Endothelial cell of umbilical vein (primary cell): ENCODE measurements at regions not wholly inside any gene's neighbourhood (a gene's known extent, or its start where the extent isn't known, plus 50 kb on each side); places are given as distances from the start of the nearest gene placed in this dataset.

Experiments
- BruUV-seq: library from RNA; stranded (reverse); fragments of 400-500 nt; replicated peaks from 2 replicates; lab custom pipeline; 2021; lab: Mats Ljungman, UMichigan
- CTCF ChIA-PET: fragments of 300-600, 350-600 bp; sonication (Branson Sonifier 250); formaldehyde crosslinking; loops from one replicate; lab custom pipeline; 2021; ENCODE audit warnings: antibody characterized with exemption, inconsistent platforms; lab: Charles Lee
- POLR2A ChIA-PET: fragments of 300-600, 350-600 bp; sonication (Branson Sonifier 250); formaldehyde crosslinking; loops from one replicate; lab custom pipeline; 2021; ENCODE audit warnings: antibody characterized with exemption, inconsistent platforms; lab: Charles Lee
- DNase-seq: peaks from one replicate; pipeline ENCODE4 v3.0.0-alpha.2; 2011; ENCODE audit warnings: low read depth, low spot score
- FAIRE-seq: peaks from 2 replicates; lab custom pipeline; 2011; peaks lifted over from hg19 to GRCh38; lab: Jason Lieb, UNC
- H2AFZ ChIP-seq: 2 replicates; pipeline ENCODE4 v1.6.0; 2012; ENCODE audit warnings: low read depth, low read length, control low read depth, inconsistent platforms
- H3K27ac ChIP-seq: 2 replicates; pipeline ENCODE4 v1.5.1; 2011; ENCODE audit warnings: low read depth, mild to moderate bottlenecking, control low read depth, low read length, moderate library complexity; ENCODE audit not compliant: insufficient read depth
- H3K27me3 ChIP-seq, 2 experiments: 2 replicates each; pipeline versions ENCODE4 v1.6.0 to v1.6.1; 2011; ENCODE audit warnings: low read length in 2 of 2, mixed read lengths in 1 of 2; ENCODE audit not compliant: control insufficient read depth in 2 of 2, insufficient read depth in 2 of 2
- H3K36me3 ChIP-seq, 2 experiments: 2 replicates in 1 of 2; 3 replicates in 1 of 2; pipeline ENCODE4 v1.5.1; 2011; ENCODE audit warnings: low read length in 2 of 2, mild to moderate bottlenecking in 1 of 2, moderate library complexity in 1 of 2; ENCODE audit not compliant: control insufficient read depth in 2 of 2, insufficient read depth in 2 of 2; ENCODE audit errors: extremely low read depth in 1 of 2
- H3K4me1 ChIP-seq: 3 replicates; pipeline ENCODE4 v1.5.1; 2011; ENCODE audit warnings: mild to moderate bottlenecking, low read length; ENCODE audit not compliant: control insufficient read depth, insufficient read depth; ENCODE audit errors: extremely low read depth
- H3K4me2 ChIP-seq: 2 replicates; pipeline ENCODE4 v1.6.1; 2011; ENCODE audit warnings: low read length, control low read depth, mixed read lengths; ENCODE audit not compliant: insufficient read depth
- H3K4me3 ChIP-seq, 3 experiments: fragments of 200-600 bp in 1 of 3; sonication (generic), shearing (Covaris generic) in 1 of 3; replicated peaks in 1 of 3; 2 replicates each; pipeline ENCODE4 v1.5.1; 2011 to 2016; ENCODE audit warnings: control low read depth in 3 of 3, low read length in 3 of 3, mild to moderate bottlenecking in 2 of 3, inconsistent platforms in 1 of 3, low read depth in 1 of 3, moderate library complexity in 1 of 3; ENCODE audit not compliant: insufficient read depth in 1 of 3
- H3K79me2 ChIP-seq: 2 replicates; pipeline ENCODE4 v1.6.0; 2012; ENCODE audit warnings: low read length, inconsistent platforms; ENCODE audit not compliant: control insufficient read depth, insufficient read depth
- H3K9ac ChIP-seq: replicated peaks from 2 replicates; pipeline ENCODE3; 2011; ENCODE audit warnings: low read length, control low read depth; ENCODE audit not compliant: insufficient read depth; ENCODE audit errors: extremely low read depth
- H3K9me1 ChIP-seq: replicated peaks from 3 replicates; pipeline ENCODE4 v1.6.0; 2011; ENCODE audit warnings: mild to moderate bottlenecking, low read length; ENCODE audit not compliant: control insufficient read depth, insufficient read depth; ENCODE audit errors: extremely low read depth
- H3K9me3 ChIP-seq: replicated peaks from 2 replicates; pipeline ENCODE4 v1.5.1; 2012; ENCODE audit warnings: low read length, inconsistent platforms; ENCODE audit not compliant: control insufficient read depth, insufficient read depth
- H4K20me1 ChIP-seq: replicated peaks from 2 replicates; pipeline ENCODE3; 2011; ENCODE audit warnings: mild to moderate bottlenecking, low read length; ENCODE audit not compliant: control insufficient read depth, insufficient read depth; ENCODE audit errors: extremely low read depth
- EZH2 ChIP-seq: IDR thresholded peaks from 2 replicates; pipeline ENCODE4 v1.6.1; 2012; ENCODE audit warnings: borderline replicate concordance, low read depth, mild to moderate bottlenecking, moderate library complexity, low read length, inconsistent platforms; ENCODE audit not compliant: severe bottlenecking
- FOS ChIP-seq: IDR thresholded peaks from 2 replicates; pipeline ENCODE4 v1.6.1; 2011; ENCODE audit warnings: mild to moderate bottlenecking, low read length, moderate library complexity, borderline replicate concordance; ENCODE audit not compliant: insufficient read depth
- GATA2 ChIP-seq: IDR thresholded peaks from 2 replicates; pipeline ENCODE4 v1.7.0; 2011; ENCODE audit warnings: low read depth, mild to moderate bottlenecking, moderate library complexity, mixed read lengths, low read length; ENCODE audit not compliant: insufficient read length, insufficient read depth
- JUN ChIP-seq: IDR thresholded peaks from 2 replicates; pipeline ENCODE4 v1.6.1; 2011; ENCODE audit warnings: borderline replicate concordance, low read depth; ENCODE audit not compliant: insufficient read length, insufficient read depth
- MYC ChIP-seq: IDR thresholded peaks from one replicate; pipeline ENCODE4 v1.6.1; 2011; ENCODE audit warnings: mild to moderate bottlenecking, low read depth, low read length
- POLR2A ChIP-seq: IDR thresholded peaks from 2 replicates; pipeline ENCODE4 v1.6.1; 2012; ENCODE audit warnings: low read depth, mild to moderate bottlenecking, control low read depth, low read length
- POLR2AphosphoS5 ChIP-seq: IDR thresholded peaks from 2 replicates; pipeline ENCODE4 v1.6.1; 2012; ENCODE audit warnings: low read depth, mild to moderate bottlenecking, control low read depth, low read length, moderate library complexity; ENCODE audit not compliant: insufficient read depth
- dilution Hi-C: fragments of 300-500 bp; cut with MboI; formaldehyde crosslinking; loops from one replicate; pipeline ENCODE4 v1.15.0; 2019; ENCODE audit warnings: low sequenced_read_pairs; ENCODE audit not compliant: extremely low pct_ligation_motif_present
- intact Hi-C: fragments of 100-400 bp; cut with micrococcal nuclease; formaldehyde crosslinking; loops from one replicate; pipeline ENCODE4 v1.10.0; 2022
- TF ChIP-seq, protein P1 (sequence below): IDR thresholded peaks from 2 replicates; pipeline ENCODE4 v1.6.1; 2011; ENCODE audit not compliant: insufficient read depth, insufficient read length
- TF ChIP-seq, protein P2 (sequence below), 2 donors: IDR thresholded peaks; 1 replicate in 1 of 2; 2 replicates in 1 of 2; pipeline ENCODE4 v1.5.1; 2011; ENCODE audit warnings: low read length in 2 of 2, mild to moderate bottlenecking in 2 of 2, moderate library complexity in 2 of 2, control low read depth in 1 of 2, inconsistent platforms in 1 of 2, low read depth in 1 of 2; ENCODE audit not compliant: insufficient read depth in 1 of 2; ENCODE audit errors: extremely low read depth in 1 of 2

DNA sequence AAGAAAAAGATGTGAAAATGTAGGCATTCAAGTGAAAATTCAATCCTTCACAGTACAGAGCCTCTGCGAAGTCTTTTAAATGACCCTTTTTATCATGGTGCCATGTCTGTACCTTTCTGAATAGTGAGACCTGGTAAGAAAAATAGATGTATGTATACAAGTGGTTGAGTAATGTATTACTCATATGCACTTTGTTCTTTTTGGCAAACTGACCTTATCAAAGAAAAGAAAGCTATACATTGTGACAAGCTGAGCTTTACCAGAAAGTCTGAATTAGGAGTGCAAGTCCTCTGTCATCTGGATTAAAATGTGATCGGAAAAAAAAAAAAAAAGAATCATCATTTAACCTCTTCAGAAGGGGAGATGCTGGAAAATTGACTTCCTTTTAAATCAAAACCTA is 356.4 kb upstream of the CCNH start:
- no peak for DNase-seq
- CTCF ChIA-PET, result interaction anchor here (2.9 kb wide), 1 partner anchor 12 kb away, joined by 19 read pairs; no protein-coding TSS in a partner anchor
- no TSS peak for BruUV-seq
- FAIRE-seq, result no peak
- peaks cover 3 to 5% of the 10 kb centered on the region in 2 experiments for H3K27me3 ChIP-seq
- POLR2A ChIA-PET, result no interaction called here
- dilution Hi-C loops, result no loop called here
- intact Hi-C loops, result no loop called here
- no peak overlapping the region for H3K4me2 ChIP-seq
- H3K9ac ChIP-seq, result no peak overlapping the region
- H3K79me2 ChIP-seq, result no peaks in the 10 kb centered on the region
- TF ChIP-seq POLR2AphosphoS5 (no peak), POLR2A (no peak), FOS (no peak), GATA2 (no peak), JUN (no peak), MYC (no peak), EZH2 (no peak)
- TF ChIP-seq, protein P1, sequence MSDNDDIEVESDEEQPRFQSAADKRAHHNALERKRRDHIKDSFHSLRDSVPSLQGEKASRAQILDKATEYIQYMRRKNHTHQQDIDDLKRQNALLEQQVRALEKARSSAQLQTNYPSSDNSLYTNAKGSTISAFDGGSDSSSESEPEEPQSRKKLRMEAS, result no peak
- TF ChIP-seq, protein P2, sequence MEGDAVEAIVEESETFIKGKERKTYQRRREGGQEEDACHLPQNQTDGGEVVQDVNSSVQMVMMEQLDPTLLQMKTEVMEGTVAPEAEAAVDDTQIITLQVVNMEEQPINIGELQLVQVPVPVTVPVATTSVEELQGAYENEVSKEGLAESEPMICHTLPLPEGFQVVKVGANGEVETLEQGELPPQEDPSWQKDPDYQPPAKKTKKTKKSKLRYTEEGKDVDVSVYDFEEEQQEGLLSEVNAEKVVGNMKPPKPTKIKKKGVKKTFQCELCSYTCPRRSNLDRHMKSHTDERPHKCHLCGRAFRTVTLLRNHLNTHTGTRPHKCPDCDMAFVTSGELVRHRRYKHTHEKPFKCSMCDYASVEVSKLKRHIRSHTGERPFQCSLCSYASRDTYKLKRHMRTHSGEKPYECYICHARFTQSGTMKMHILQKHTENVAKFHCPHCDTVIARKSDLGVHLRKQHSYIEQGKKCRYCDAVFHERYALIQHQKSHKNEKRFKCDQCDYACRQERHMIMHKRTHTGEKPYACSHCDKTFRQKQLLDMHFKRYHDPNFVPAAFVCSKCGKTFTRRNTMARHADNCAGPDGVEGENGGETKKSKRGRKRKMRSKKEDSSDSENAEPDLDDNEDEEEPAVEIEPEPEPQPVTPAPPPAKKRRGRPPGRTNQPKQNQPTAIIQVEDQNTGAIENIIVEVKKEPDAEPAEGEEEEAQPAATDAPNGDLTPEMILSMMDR (IDR thresholded peaks at IDR 0.05; ENCODE audit: extremely low read depth in 1 of 2, insufficient read depth in 1 of 2, low read depth in 1 of 2, low read length in 2 of 2), result no peak
- H4K20me1 ChIP-seq, result no peaks in the 10 kb centered on the region
- H3K9me3 ChIP-seq, result no peaks in the 10 kb centered on the region
- H3K4me3 ChIP-seq, result no peak overlapping the region
- no peaks in the 10 kb centered on the region for H3K36me3 ChIP-seq
- no peak overlapping the region for H2AFZ ChIP-seq
- no peaks in the 10 kb centered on the region for H3K9me1 ChIP-seq
- H3K4me1 ChIP-seq, result no peaks in the 10 kb centered on the region
- H3K27ac ChIP-seq, result no peak overlapping the region
